SK-N-SH treated with all-trans-retinoic acid at 6 μM for 48 hours (cell line): ENCODE measurements at regions not wholly inside any gene's neighbourhood (a gene's known extent, or its start where the extent isn't known, plus 50 kb on each side); places are given as distances from the start of the nearest gene placed in this dataset.

ENCODE experiments used
- ESRRG ChIP-seq: fragments of 250-450 bp; sonication (Bioruptor Pico); IDR thresholded peaks from 2 replicates; pipeline ENCODE4 v1.6.1; 2021; ENCODE audit warnings: mild to moderate bottlenecking
- GLIS3 ChIP-seq: fragments of 250-450 bp; sonication (Bioruptor Pico); IDR thresholded peaks from 2 replicates; pipeline ENCODE4 v1.5.0; 2020; ENCODE audit warnings: mild to moderate bottlenecking, moderate library complexity
- ZFP30 ChIP-seq: fragments of 450-650 bp; formaldehyde crosslinking; IDR thresholded peaks from 2 replicates; pipeline ENCODE4 v1.5.0; 2022; ENCODE audit warnings: mild to moderate bottlenecking, moderate library complexity
- ZNF8 ChIP-seq: fragments of 450-650 bp; formaldehyde crosslinking; IDR thresholded peaks from 2 replicates; pipeline ENCODE4 v1.5.0; 2020; ENCODE audit warnings: mild to moderate bottlenecking, moderate library complexity

- TF ChIP-seq ZNF8 (CRISPR knock-in tag) (no peak), ZFP30 (no peak), ESRRG (no peak), GLIS3 (CRISPR knock-in tag) (no peak)
Observed at GRCh38 chr4:111466811-111467604, 678.2 kb upstream of the FAM241A start.
